ENCODE measurements at regions not wholly inside any gene's neighbourhood (a gene's known extent, or its start where the extent isn't known, plus 50 kb on each side); places are given as distances from the start of the nearest gene placed in this dataset.

DNA sequence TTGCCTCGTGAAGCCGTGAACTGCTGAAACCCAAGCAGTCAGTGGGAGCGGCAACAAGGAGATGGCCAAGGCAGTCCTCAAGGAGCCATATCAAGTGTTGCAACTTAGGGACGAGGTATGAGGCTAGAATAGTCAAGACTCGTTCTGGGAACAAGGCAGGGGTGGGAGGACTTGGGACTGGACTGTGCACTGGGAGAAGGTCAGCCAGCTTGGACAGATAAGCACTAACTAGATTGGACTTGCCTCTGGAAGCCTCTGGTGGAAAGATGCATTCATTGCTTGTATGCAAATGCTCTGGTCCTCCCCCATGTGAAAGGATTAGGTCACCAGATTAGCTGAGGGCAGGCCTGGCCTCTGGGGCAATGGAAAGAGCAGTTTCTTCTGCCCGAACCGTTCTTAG, 123.3 kb upstream of the CTNNB1 start:
- no peak for TF ChIP-seq CTCF (IDR thresholded peaks at IDR 0.05; ENCODE audit: insufficient read depth, low read depth, low read length)
- no peak for TF ChIP-seq EZH2 (IDR thresholded peaks at IDR 0.05; ENCODE audit: insufficient read depth, low read length)
